RWPE1 (cell line): ENCODE measurements at regions not wholly inside any gene's neighbourhood (a gene's known extent, or its start where the extent isn't known, plus 50 kb on each side); places are given as distances from the start of the nearest gene placed in this dataset.

Experiments used
- CTCF ChIA-PET: fragments of 350-600 bp; sonication (Branson Sonifier 250); formaldehyde crosslinking; extraction: SDS; loops from one replicate; lab custom pipeline; 2021; lab: Yijun Ruan, JAX
- POLR2A ChIA-PET: fragments of 400-600 bp; formaldehyde crosslinking; extraction: SDS; loops from one replicate; lab custom pipeline; 2020; ENCODE audit warnings: antibody characterized with exemption; ENCODE audit not compliant: low non-redundant PET; lab: Yijun Ruan, JAX
- DNase-seq: peaks from one replicate; pipeline ENCODE4 v3.0.0; 2012; ENCODE audit warnings: low spot score
- H3K27ac ChIP-seq: fragments of 450-650 bp; 2 replicates; pipeline ENCODE4 v1.5.1; 2017
- TF ChIP-seq, protein P1 (sequence below): fragments of 450-650 bp; conservative IDR thresholded peaks from 2 replicates; pipeline ENCODE4 v1.5.1; 2017; ENCODE audit warnings: low read depth, mild to moderate bottlenecking

DNA sequence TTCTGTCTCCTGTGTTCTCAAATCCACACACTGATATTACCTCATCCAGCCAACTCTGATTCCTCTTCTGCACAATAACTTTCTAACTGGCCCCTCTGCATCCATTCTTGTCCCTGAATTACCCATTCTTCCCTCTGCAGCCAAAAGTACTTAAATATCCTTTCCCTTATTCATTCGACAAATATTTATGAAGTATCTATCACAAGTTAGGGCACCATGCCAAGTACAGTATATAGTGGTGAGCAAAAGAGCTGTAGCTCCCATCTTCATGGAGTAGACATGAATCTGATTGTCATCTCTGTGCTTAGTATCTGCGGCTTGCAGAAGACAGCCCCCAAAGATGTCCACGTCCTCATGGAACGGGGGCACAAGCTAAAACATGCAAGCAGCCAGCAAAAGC, 316.8 kb downstream of the SETD4 start:
- POLR2A ChIA-PET: no interaction called here
- H3K27ac ChIP-seq: no peak overlapping the region
- TF ChIP-seq, protein P1, sequence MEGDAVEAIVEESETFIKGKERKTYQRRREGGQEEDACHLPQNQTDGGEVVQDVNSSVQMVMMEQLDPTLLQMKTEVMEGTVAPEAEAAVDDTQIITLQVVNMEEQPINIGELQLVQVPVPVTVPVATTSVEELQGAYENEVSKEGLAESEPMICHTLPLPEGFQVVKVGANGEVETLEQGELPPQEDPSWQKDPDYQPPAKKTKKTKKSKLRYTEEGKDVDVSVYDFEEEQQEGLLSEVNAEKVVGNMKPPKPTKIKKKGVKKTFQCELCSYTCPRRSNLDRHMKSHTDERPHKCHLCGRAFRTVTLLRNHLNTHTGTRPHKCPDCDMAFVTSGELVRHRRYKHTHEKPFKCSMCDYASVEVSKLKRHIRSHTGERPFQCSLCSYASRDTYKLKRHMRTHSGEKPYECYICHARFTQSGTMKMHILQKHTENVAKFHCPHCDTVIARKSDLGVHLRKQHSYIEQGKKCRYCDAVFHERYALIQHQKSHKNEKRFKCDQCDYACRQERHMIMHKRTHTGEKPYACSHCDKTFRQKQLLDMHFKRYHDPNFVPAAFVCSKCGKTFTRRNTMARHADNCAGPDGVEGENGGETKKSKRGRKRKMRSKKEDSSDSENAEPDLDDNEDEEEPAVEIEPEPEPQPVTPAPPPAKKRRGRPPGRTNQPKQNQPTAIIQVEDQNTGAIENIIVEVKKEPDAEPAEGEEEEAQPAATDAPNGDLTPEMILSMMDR: no peak
- CTCF ChIA-PET: no interaction called here
- DNase-seq: peak; percentile 20

- POLR2A ChIA-PET: no interaction called here
- peak overlapping the region; percentile 89 for H3K27ac ChIP-seq
- CTCF ChIA-PET: no interaction called here
- TF ChIP-seq, protein P1: no peak
- DNase-seq: peak; percentile 44
These were observed 321.9 kb downstream of the SETD4 start for GRCh38 chr21:35738347-35738961.

DNA sequence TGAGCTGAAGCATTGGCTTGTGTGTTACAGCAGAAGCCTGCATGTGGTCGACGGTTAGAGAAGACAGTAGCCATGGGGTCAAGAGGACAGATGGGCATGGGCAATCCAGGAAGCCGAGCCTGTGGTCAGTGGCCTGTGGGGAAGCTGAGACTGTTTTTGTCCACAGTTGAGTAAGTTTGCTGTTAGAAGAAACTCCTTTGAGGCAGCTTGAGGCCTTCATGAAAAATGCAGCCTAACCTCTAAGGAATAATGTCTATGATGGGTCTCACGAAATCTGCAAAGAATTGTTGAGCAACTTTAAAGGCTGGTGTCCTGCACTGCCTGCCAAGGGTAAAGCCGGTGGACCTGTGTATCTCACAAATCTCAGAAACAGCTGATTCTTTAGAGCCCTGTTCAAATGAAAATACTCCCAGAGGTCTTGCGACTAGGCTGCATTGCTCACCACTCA, 322.4 kb downstream of the SETD4 start:
- ChIA-PET POLR2A (no interaction called here), CTCF (no interaction called here)
- TF ChIP-seq, protein P1: no peak
- peak overlapping the region; percentile 89 for H3K27ac ChIP-seq
- DNase-seq: no peak

- TF ChIP-seq, protein P1: no peak
- peak overlapping the region; percentile 89 for H3K27ac ChIP-seq
- ChIA-PET CTCF (no interaction called here), POLR2A (no interaction called here)
- DNase-seq: no peak
These were observed 322.9 kb downstream of the SETD4 start for GRCh38 chr21:35737449-35737848.

DNA sequence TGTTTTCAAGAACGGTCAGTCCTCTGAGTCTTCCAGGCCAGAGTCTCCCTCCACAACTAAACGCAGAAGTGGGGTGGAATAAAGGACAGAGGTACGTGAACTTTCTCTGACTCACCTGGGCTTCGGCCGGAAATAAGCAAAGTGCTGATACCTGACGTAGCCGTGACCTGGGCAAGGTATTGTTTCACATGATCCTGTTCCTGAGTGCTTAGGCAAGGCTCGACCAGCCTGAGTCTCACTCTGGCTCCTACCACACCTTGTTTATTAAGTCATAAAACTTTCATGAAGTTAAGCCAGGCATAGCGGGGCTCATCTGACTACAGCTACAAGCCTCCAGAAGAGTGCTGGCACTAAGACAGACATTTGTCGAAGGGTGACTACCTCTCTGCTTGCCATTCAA, 327.5 kb downstream of the SETD4 start:
- H3K27ac ChIP-seq: no peak overlapping the region
- peak; percentile 19 for DNase-seq
- CTCF ChIA-PET: no interaction called here
- TF ChIP-seq, protein P1: no peak
- POLR2A ChIA-PET: no interaction called here

GRCh38 chr21:35730325-35730724, 330.0 kb downstream of the SETD4 start:
- H3K27ac ChIP-seq: no peak overlapping the region
- ChIA-PET POLR2A (no interaction called here), CTCF (no interaction called here)
- TF ChIP-seq, protein P1: no peak
- no peak for DNase-seq
